Left lung (tissue), 4 donors: ENCODE measurements at regions not wholly inside any gene's neighbourhood (a gene's known extent, or its start where the extent isn't known, plus 50 kb on each side); places are given as distances from the start of the nearest gene placed in this dataset.
"Not testable (repeated sequence)": the region's sequence is repeated elsewhere in the genome, so short reads cannot be mapped to it uniquely, and the experiment has no call there.

Experiments used
- ATAC-seq: fragments of 200-7000 bp; cut with Tn5 transposase; one replicate; pipeline ENCODE4 v1.9.1; 2020; ENCODE audit warnings: moderate library complexity
- DNase-seq, 4 donors: peaks; one replicate each; pipeline ENCODE4 v3.0.0-alpha.2; 2013 to 2020
- H3K27ac ChIP-seq, 2 donors: fragments of 200-600 bp; sonication (generic) in 1 of 2; one replicate each; pipeline versions ENCODE4 v1.5.0 to v1.8.0; 2020 to 2021
- H3K27me3 ChIP-seq, 2 donors: fragments of 200-600 bp; sonication (generic) in 1 of 2; one replicate each; pipeline versions ENCODE4 v1.5.0 to v1.8.0; 2020 to 2021
- H3K36me3 ChIP-seq, 2 donors: fragments of 200-600 bp; sonication (generic) in 1 of 2; one replicate each; pipeline versions ENCODE4 v1.5.0 to v1.8.0; 2020 to 2021
- H3K4me1 ChIP-seq, 2 donors: fragments of 200-600 bp; one replicate each; pipeline ENCODE4 v1.8.0; 2021
- H3K4me3 ChIP-seq, 2 donors: fragments of 200-600 bp; sonication (generic) in 1 of 2; one replicate each; pipeline versions ENCODE4 v1.5.0 to v1.8.0; 2020 to 2021; ENCODE audit warnings: mild to moderate bottlenecking in 1 of 2
- H3K9me3 ChIP-seq, 2 donors: fragments of 200-600 bp; sonication (generic) in 1 of 2; one replicate each; pipeline versions ENCODE4 v1.5.0 to v1.8.0; 2020 to 2021
- intact Hi-C, 2 donors: fragments of 100-400 bp; cut with DNase I; formaldehyde crosslinking; loops; one replicate each; pipeline versions ENCODE4 v1.11.2 to v1.14.2; 2022
- TF ChIP-seq, protein P1 (sequence below), 2 donors: fragments of 200-600 bp; sonication (generic) in 1 of 2; IDR thresholded peaks; one replicate each; pipeline versions ENCODE4 v1.5.0 to v1.8.0; 2021; ENCODE audit warnings: antibody characterized with exemption in 2 of 2
- donor health status: DM: no; HTN: yes; CAD: no.
- donor health status: DM: no; HTN: no; CAD: no.

DNA sequence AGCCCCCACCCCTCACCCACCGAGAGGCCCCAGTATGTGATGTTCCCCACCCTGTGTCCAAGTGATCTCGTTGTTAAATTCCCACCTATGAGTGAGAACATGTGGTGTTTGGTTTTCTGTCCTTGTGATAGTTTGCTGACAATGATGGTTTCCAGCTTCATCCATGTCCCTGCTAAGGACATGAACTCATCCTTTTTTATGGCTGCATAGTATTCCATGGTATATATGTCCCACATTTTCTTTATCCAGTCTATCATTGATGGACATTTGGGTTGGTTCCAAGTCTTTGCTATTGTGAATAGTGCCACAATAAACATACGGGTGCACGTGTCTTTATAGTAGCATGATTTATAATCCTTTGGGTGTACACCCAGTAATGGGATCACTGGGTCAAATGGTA, 79.2 kb downstream of the PXDC1 start:
- H3K4me3 ChIP-seq, intact Hi-C loops, H3K36me3 ChIP-seq, H3K4me1 ChIP-seq, H3K27me3 ChIP-seq, ATAC-seq, DNase-seq, H3K27ac ChIP-seq: not testable (repeated sequence)
- peaks cover 0 to 12% of the 10 kb centered on the region in 2 donors for H3K9me3 ChIP-seq

DNA sequence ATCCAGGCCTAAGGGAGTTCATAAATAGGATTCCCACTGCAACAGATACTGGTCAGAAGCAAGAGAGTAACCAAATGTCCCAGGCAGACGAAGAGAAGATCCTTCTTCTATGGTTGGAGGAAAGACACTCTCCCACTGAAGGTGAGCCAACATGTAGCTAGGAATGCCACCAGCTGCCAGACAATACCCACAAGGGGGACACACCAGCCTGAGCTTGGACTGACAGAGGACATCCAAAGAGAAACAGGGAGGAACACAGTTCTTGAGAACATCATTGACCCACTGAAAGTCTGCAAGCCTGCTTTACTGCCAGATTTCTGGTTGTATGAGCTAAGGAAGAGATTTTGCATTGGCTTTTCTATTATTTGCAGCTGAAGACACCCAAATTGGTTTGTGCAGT, 80.1 kb downstream of the PXDC1 start:
- ATAC-seq, result no peak
- Histone ChIP-seq H3K9me3 (peaks cover 0 to 12% of the 10 kb centered on the region in 2 donors), H3K27me3 (no peaks in the 10 kb centered on the region), H3K4me1 (no peaks in the 10 kb centered on the region), H3K27ac (no peak overlapping the region), H3K36me3 (no peaks in the 10 kb centered on the region), H3K4me3 (no peak overlapping the region)
- no peak for DNase-seq
- intact Hi-C loops, result no loop called here
- TF ChIP-seq, protein P1, sequence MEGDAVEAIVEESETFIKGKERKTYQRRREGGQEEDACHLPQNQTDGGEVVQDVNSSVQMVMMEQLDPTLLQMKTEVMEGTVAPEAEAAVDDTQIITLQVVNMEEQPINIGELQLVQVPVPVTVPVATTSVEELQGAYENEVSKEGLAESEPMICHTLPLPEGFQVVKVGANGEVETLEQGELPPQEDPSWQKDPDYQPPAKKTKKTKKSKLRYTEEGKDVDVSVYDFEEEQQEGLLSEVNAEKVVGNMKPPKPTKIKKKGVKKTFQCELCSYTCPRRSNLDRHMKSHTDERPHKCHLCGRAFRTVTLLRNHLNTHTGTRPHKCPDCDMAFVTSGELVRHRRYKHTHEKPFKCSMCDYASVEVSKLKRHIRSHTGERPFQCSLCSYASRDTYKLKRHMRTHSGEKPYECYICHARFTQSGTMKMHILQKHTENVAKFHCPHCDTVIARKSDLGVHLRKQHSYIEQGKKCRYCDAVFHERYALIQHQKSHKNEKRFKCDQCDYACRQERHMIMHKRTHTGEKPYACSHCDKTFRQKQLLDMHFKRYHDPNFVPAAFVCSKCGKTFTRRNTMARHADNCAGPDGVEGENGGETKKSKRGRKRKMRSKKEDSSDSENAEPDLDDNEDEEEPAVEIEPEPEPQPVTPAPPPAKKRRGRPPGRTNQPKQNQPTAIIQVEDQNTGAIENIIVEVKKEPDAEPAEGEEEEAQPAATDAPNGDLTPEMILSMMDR (IDR thresholded peaks at IDR 0.05), result no peak

DNA sequence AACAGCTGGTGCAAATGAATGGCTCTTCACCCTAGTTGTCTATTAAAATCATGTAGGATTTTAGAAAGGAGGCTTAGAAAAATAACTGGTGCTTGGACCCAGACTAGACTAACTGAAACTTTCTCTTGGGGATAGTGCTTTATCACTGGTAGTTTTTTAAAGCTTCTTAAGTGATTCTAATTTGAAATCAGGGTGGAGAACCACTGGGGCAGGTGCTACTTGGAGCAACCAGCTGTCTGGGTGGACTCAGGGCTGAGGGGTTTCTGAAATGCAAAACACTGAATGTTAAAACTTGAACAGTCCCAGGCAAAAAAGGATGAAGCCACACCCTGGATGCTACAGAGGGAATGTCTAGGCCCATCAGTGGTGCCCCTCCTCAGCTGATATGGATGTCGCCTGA, 81.2 kb downstream of the PXDC1 start:
- peaks cover 0 to 12% of the 10 kb centered on the region in 2 donors for H3K9me3 ChIP-seq
- intact Hi-C loops, result no loop called here
- H3K4me1 ChIP-seq, result no peaks in the 10 kb centered on the region
- ATAC-seq, result no peak
- H3K36me3 ChIP-seq, result no peaks in the 10 kb centered on the region
- TF ChIP-seq, protein P1 (IDR thresholded peaks at IDR 0.05), result no peak
- H3K27ac ChIP-seq, result no peak overlapping the region
- DNase-seq, result no peak
- H3K4me3 ChIP-seq, result no peak overlapping the region
- no peaks in the 10 kb centered on the region for H3K27me3 ChIP-seq

DNA sequence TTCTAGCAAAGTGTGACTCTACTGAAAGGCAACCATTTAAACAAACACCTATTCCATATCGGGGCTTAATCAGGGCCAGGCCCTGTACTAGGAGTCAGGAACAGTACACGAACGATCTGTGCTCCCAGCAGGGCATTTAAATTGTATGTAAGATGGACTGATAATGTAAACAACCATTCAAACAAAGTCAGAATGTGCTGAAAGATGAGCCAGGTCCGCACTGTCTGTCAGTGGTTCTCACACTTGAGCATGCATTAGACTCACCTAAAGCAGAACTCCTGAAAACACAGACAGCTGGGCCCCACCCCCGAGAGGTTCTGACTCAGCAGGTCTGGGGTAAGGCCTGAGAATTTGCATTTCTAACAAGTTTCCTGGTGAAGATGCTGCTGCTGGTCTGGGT, 81.6 kb downstream of the PXDC1 start:
- ATAC-seq (no peak), DNase-seq (no peak)
- TF ChIP-seq, protein P1 (IDR thresholded peaks at IDR 0.05), result no peak
- H3K4me3 ChIP-seq, result no peak overlapping the region
- H3K4me1 ChIP-seq, result peaks cover 0 to 4% of the 10 kb centered on the region in 2 donors
- no peak overlapping the region for H3K27ac ChIP-seq
- H3K36me3 ChIP-seq, result no peaks in the 10 kb centered on the region
- H3K27me3 ChIP-seq, result no peaks in the 10 kb centered on the region
- peaks cover 0 to 12% of the 10 kb centered on the region in 2 donors for H3K9me3 ChIP-seq
- intact Hi-C loops, result no loop called here

DNA sequence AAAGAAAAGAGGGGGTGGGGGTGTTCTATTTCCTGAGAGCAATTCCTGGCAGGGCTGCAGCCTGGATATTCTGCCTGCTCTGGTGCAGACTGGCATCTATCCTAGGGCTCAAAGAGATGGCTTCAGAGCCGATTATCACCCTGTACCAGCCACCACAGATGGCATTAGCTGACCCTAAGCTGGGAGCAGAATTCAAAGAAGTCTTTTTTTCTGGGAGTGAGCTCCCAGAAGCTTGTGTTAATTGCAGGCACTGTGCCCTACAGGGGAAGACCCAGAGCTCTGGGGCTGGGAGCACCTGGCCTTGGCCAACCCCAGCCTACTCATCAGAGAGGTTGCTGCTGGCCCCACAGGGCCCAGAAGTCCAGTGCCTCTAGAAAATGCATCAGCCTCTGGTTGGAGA, 85.9 kb downstream of the PXDC1 start:
- Histone ChIP-seq H3K4me1 (peaks cover 0 to 4% of the 10 kb centered on the region in 2 donors), H3K27me3 (no peaks in the 10 kb centered on the region), H3K36me3 (no peaks in the 10 kb centered on the region), H3K9me3 (peaks cover 0 to 12% of the 10 kb centered on the region in 2 donors), H3K4me3 (no peak overlapping the region), H3K27ac (no peak overlapping the region)
- DNase-seq (no peak), ATAC-seq (no peak)
- TF ChIP-seq, protein P1 (IDR thresholded peaks at IDR 0.05), result no peak
- intact Hi-C loops, result no loop called here

DNA sequence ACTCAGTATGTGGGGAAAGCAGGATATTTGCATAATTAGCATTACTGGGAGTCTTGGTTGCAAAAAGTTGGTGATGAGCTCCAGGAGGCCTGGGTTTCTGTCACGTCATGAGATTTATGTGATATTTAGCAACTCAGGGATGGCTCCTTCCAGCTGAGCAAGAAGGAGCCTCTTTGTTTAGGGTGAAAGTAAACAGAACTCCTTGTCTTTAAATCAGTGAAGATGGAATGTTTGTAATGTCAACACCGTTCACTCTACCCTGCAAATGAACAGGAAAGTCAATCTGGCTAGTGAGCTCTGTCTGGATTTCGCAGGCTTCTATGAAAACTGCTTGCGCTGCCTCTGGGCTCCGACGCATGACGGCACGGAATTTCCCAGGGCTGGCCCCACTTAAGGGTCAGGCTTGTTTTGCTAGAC, 86.9 kb downstream of the PXDC1 start:
- H3K27ac ChIP-seq, result no peak overlapping the region
- no peak overlapping the region for H3K4me3 ChIP-seq
- DNase-seq (peak in 1 of 4 donors; percentile 30), ATAC-seq (peak; percentile 49)
- H3K9me3 ChIP-seq, result peaks cover 0 to 11% of the 10 kb centered on the region in 2 donors
- TF ChIP-seq, protein P1 (IDR thresholded peaks at IDR 0.05), result no peak
- no peaks in the 10 kb centered on the region for H3K36me3 ChIP-seq
- peaks cover 0 to 4% of the 10 kb centered on the region in 2 donors for H3K4me1 ChIP-seq
- H3K27me3 ChIP-seq, result no peaks in the 10 kb centered on the region
- intact Hi-C loops, result no loop called here
